IPS DF 19.7 (cell line): ENCODE measurements at regions not wholly inside any gene's neighbourhood (a gene's known extent, or its start where the extent isn't known, plus 50 kb on each side); places are given as distances from the start of the nearest gene placed in this dataset.

ENCODE experiments used
- DNase-seq: peaks from one replicate; pipeline ENCODE4 v3.0.0-alpha.2; 2013; ENCODE audit warnings: low read depth, low spot score

DNA sequence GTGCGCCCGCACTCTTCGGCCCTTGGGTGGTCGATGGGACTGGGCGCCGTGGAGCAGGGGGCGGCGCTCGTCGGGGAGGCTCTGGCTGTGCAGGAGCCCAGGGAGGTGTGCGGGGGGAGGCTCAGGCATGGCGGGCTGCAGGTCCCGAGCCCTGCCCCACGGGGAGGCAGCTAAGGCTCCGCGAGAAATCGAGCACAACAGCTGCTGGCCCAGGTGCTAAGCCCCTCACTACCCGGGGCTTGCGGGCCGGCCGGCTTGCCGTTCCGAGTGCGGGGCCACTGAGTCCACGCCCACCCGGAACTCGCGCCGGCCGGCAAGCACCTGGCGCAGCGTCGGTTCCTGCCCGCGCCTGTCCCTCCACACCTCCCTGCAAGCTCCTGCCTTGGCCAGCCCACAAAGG is 462.3 kb upstream of the JARID2 start:
- no peak for DNase-seq

- peak; percentile 90 for DNase-seq
These were observed 461.0 kb upstream of the JARID2 start for GRCh38 chr6:14784596-14785492.

GRCh38 chr6:14785493-14785790 is 460.4 kb upstream of the JARID2 start:
- no peak for DNase-seq

DNA sequence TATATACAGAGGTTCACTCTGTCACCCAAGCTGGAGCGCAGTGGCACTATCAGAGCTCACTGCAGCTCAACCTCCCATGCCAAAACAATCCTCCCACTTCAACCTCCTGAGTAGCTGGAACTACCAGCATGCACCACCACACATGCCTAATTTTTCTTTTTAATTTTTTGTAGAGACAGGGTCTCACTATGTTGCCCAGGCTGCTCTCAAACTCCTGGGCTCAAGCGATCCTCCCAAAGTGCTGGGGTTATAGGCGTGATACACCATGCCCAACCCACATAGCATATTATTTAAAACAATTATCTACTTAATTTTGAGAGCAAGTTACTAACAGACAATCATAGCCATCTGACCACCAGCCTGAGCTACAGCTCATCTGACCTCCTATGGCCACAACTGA is 459.9 kb upstream of the JARID2 start:
- DNase-seq: no peak

DNA sequence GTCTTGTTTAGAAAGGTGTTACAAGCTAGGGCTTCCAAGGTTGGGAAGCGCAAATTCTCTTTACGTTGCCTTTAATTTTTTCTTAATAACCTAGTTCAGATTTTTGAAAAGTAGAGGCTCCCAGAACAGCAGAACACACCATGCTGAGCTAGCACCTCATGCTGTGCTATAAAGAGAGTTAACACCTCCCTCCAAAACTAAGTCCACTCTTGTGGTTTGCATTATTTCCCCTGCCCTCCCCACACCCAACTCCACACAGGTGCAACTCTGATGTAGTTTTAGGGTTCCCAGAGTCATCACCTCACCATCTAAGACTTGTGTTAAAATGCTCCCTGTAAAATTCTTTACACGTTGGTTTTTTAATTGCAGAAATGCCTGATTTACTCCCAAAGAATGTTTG is 459.4 kb upstream of the JARID2 start:
- no peak for DNase-seq

GRCh38 chr6:14787250-14787649 is 458.6 kb upstream of the JARID2 start:
- DNase-seq: no peak

- DNase-seq: no peak
These were observed 458.2 kb upstream of the JARID2 start for GRCh38 chr6:14787677-14788076.

- DNase-seq: no peak
These were observed 455.9 kb upstream of the JARID2 start for GRCh38 chr6:14789996-14790395.

- no peak for DNase-seq
These were observed 454.9 kb upstream of the JARID2 start for GRCh38 chr6:14790976-14791375.

GRCh38 chr6:14791526-14791925 is 454.3 kb upstream of the JARID2 start:
- DNase-seq: no peak

- no peak for DNase-seq
These were observed 453.5 kb upstream of the JARID2 start for GRCh38 chr6:14792118-14792955.

GRCh38 chr6:14795451-14795850 is 450.4 kb upstream of the JARID2 start:
- no peak for DNase-seq

DNA sequence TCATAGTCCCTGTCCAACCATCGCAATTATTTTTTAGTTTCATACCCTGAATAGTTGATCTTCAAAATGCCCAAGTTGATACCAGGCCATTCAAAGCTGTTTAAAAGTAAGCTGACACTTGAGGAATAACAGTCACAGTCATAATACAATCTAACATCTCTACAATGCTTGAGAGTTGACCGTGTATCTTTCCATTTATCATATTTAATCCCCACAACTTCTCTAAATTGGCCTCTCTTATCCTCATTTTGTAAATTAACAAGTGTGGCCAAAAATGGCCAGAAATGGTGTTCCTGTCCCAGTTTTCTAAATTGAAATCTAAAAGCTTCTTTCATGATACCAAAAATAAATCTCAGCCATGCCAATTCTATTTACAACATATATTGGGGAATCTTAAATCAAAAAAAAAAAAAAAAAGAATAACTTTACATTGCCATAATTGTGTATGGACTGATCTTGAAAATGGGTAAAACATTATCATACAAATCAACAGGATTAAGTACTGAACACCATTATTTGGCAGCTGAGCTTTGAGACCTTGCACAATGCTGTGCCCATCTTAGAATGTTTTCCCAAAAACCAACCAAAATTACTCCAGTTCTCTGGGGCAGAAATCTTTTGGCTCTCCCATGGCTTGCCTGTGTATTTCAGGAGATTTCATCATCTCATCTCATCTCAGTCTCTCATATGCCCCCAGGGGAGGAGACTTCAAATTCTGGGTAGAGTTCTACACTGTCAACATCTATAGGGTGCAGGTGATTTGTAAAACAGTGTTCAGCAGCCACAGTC is 448.7 kb upstream of the JARID2 start:
- no peak for DNase-seq

- no peak for DNase-seq
These were observed 447.8 kb upstream of the JARID2 start for GRCh38 chr6:14797875-14798593.

GRCh38 chr6:14798594-14798982 is 447.3 kb upstream of the JARID2 start:
- no peak for DNase-seq

DNA sequence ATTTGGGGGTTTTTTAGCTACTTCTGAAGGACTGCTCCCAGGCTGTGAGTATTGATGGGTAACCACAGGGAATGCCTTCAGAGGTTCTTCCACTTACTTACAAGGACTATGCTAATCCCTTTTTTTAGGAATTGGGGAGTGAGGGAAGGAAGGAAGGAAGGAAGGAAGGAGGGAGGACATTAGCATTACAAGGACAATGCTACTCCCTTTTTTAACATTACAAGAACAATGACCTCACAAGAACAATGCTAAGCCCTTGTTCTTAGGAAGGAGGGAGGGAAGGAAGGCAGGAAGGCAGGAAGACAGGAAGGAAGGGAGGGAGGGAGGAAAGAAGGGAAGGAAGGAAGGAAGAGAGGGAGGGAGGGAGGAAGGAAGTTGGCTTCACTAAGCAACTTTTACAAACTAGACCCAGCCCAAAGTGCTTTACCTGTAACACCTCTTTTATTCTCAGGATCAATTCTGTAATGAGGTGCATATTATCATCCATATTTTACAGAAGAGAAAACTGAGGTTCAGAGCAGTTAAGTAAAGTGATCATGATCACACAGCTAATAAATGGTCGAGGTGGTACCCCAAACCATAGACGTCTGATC is 446.8 kb upstream of the JARID2 start:
- no peak for DNase-seq

DNA sequence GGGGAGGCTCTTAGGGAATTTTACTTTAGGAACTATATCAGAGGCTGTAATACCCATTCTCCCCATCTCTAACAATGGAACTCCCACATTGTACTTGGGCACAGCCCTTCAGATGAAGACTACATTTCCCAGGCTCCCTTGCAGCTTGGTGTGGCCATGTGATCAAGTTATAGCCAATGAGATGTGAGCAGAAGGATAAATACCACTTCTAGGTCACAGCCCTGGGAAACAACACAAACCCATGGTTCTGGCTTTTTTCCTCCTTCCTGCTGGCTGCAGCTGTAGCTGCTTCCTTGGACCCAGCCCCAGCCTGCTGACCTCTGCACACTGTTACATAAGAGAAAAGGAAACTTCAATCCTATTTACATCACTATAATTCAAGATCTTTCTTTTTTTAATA is 445.9 kb upstream of the JARID2 start:
- peak; percentile 79 for DNase-seq

GRCh38 chr6:14802514-14803160 is 443.2 kb upstream of the JARID2 start:
- DNase-seq: no peak

DNA sequence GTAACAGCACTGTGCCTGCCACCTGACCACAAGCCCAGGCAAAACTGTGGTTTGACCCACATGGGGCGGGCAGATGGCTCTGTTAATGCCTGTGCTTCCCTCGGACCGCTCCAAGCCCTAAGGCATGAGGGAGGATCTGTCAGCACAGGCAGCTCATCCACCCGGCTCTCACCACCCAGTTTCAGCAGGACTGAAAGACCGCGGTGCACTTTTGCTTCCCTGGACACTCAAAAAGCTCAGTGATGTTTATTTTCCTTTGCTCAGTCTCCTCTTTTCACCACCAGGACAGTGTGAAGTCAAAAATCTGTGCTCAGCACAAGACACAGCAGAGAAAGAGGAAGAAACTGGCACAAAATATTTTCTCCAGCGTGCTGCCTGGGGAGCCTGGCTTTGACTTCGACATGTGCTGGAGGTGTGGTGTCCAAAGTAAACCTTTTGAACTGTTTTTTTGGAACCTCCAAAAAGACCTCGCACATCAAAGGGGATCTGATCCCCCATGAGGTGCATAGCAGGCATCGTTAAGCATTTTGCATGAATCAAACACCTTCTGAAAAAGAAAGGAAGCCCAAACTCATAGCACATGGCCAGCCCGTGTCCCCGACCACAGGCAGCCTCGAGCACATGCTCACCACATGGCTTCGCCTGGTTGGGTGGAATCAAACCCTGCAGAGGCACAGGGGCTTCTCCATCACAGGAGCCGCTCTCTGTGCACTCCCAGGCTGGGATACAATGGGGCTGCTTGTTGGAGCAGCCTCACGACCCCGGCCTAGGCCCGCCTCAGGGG is 441.7 kb upstream of the JARID2 start:
- no peak for DNase-seq

GRCh38 chr6:14804785-14805210 is 441.1 kb upstream of the JARID2 start:
- DNase-seq: no peak
